Activated naive CD4-positive, alpha-beta T cell treated with anti-CD3 and anti-CD28 coated beads, Interleukin-2, amount 50 U/mL, for 24 hours (primary cell): ENCODE measurements at regions not wholly inside any gene's neighbourhood (a gene's known extent, or its start where the extent isn't known, plus 50 kb on each side); places are given as distances from the start of the nearest gene placed in this dataset.

Experiments used
- H3K27ac Mint-ChIP-seq: one replicate; pipeline ENCODE4 v1.8.0; 2021; ENCODE audit warnings: mild to moderate bottlenecking, mixed read lengths
- H3K27me3 Mint-ChIP-seq: one replicate; pipeline ENCODE4 v1.8.0; 2021; ENCODE audit warnings: mixed read lengths
- H3K36me3 Mint-ChIP-seq: one replicate; pipeline ENCODE4 v1.8.0; 2021; ENCODE audit warnings: mixed read lengths
- H3K4me1 Mint-ChIP-seq: one replicate; pipeline ENCODE4 v1.8.0; 2021; ENCODE audit warnings: mixed read lengths
- H3K4me3 Mint-ChIP-seq: one replicate; pipeline ENCODE4 v1.8.0; 2021; ENCODE audit warnings: mild to moderate bottlenecking, mixed read lengths
- H3K9me3 Mint-ChIP-seq: one replicate; pipeline ENCODE4 v1.8.0; 2021; ENCODE audit warnings: mixed read lengths

DNA sequence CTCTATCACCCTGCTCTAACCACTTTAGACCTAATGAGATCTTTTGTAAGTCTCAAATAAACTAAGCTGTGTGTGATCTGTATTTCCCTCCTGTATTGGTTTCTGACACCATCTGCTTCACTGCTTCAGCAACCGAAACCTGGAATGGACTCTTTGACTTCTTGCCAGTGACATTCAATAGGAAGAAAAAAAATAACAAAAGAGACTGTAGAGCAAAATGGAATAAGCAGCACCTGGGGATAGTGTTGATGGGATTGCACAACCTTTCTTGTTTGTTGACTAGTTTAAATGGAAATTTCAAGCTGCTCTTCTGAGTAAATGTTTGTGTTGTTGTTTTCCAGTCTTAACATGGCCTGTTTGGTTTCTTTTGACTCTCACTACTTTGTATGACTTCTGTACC lies 888.6 kb upstream of the SEL1L start:
- Mint-ChIP-seq H3K4me1 (no peaks in the 10 kb centered on the region), H3K9me3 (peaks cover 24% of the 10 kb centered on the region), H3K27me3 (no peaks in the 10 kb centered on the region), H3K27ac (no peak overlapping the region), H3K36me3 (no peaks in the 10 kb centered on the region), H3K4me3 (no peak overlapping the region)

GRCh38 chr14:82425261-82425660 lies 891.6 kb upstream of the SEL1L start:
- Mint-ChIP-seq H3K27me3 (no peaks in the 10 kb centered on the region), H3K4me1 (no peaks in the 10 kb centered on the region), H3K36me3 (no peaks in the 10 kb centered on the region), H3K9me3 (peaks cover 12% of the 10 kb centered on the region), H3K27ac (no peak overlapping the region), H3K4me3 (no peak overlapping the region)

DNA sequence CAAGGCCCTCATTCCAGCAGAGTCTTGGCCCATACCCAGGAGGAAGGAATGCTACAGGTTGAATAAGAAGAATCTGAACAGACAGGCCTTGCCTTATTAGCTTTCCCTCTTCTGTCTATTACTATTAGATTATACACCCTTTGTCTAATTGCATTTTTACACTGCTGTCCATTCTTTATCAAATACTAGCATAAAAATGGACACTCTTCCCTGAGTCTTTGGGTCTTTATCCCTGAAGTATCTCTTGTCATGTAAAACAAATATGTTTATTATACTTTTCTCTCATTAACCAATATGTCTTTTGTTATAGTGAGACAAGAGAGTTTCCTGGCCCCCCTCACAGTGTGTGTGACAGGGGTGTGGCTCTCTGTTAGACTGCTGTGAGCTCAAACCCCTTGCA lies 897.4 kb upstream of the SEL1L start:
- H3K9me3 Mint-ChIP-seq = peaks cover 19% of the 10 kb centered on the region
- H3K36me3 Mint-ChIP-seq = no peaks in the 10 kb centered on the region
- no peak overlapping the region for H3K27ac Mint-ChIP-seq
- H3K27me3 Mint-ChIP-seq = no peaks in the 10 kb centered on the region
- H3K4me3 Mint-ChIP-seq = no peak overlapping the region
- H3K4me1 Mint-ChIP-seq = no peaks in the 10 kb centered on the region

- Mint-ChIP-seq H3K4me3 (no peak overlapping the region), H3K27me3 (no peaks in the 10 kb centered on the region), H3K4me1 (no peaks in the 10 kb centered on the region), H3K36me3 (no peaks in the 10 kb centered on the region), H3K9me3 (peaks cover 11% of the 10 kb centered on the region), H3K27ac (no peak overlapping the region)
These were observed 898.9 kb upstream of the SEL1L start for GRCh38 chr14:82432301-82433105.

GRCh38 chr14:82438436-82438835 lies 904.8 kb upstream of the SEL1L start:
- Mint-ChIP-seq H3K4me1 (no peaks in the 10 kb centered on the region), H3K27me3 (no peaks in the 10 kb centered on the region), H3K9me3 (peaks cover 10% of the 10 kb centered on the region), H3K4me3 (no peak overlapping the region), H3K36me3 (no peaks in the 10 kb centered on the region), H3K27ac (no peak overlapping the region)

- Mint-ChIP-seq H3K36me3 (no peaks in the 10 kb centered on the region), H3K4me1 (no peaks in the 10 kb centered on the region), H3K27me3 (no peaks in the 10 kb centered on the region), H3K4me3 (no peak overlapping the region), H3K27ac (no peak overlapping the region), H3K9me3 (peaks cover 15% of the 10 kb centered on the region)
These were observed 907.6 kb upstream of the SEL1L start for GRCh38 chr14:82441270-82441669.

DNA sequence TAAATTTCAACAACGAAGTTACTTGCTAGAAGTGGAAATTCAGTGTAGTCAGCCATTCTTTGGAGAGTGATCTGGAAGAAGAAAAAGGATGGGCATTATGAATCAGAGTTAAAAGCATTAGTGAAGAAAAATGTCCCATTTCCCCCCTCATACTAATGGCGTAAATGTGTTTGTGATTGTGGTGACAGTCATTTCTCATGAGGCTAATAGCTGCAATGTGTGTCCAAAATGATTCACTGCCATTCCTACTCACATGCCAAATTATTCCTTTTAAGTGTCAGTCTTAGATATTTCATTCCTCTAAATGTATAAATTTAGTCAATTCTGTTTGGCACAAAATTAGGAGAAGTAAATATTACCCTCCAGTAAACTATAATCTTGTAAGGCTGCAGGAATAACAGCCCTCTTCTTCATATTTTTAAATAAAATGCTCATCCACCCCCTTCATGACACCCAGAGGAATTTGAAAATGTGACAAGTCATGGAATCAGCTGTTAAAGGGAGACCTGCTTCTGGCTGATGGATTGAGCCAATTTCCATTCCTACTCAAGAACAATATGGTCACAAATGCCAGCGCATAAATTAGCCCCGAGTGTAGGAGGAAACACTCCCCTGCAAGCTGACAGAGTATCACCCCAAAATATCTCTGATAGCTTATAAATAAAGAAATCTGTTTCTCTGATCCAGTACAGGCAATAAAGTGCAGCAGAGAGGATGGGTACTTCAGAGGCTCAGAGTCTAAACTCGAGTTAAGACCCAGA lies 912.3 kb upstream of the SEL1L start:
- peaks cover 15% of the 10 kb centered on the region for H3K9me3 Mint-ChIP-seq
- H3K27me3 Mint-ChIP-seq = no peaks in the 10 kb centered on the region
- H3K4me1 Mint-ChIP-seq = no peaks in the 10 kb centered on the region

DNA sequence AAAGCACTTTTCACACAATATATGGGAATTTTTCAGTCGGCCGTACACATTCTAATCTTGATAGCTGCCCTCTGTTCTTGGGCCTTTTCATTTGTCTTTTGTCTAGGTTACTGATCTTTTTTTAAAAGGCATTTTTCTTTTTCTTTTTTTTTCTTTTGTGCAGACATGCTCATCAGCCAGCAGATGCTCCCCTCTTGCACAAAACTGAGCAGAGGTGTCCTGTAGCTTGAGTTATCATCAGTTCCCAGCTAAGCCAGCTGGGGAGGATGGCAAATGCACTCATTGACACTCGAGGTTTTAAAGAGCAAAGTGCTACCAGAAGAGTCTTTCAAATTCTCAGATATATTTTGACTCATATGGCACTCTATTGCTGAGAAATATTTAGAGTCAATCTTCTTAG lies 913.9 kb upstream of the SEL1L start:
- Mint-ChIP-seq H3K27me3 (no peaks in the 10 kb centered on the region), H3K27ac (no peak overlapping the region), H3K9me3 (peaks cover 10% of the 10 kb centered on the region), H3K4me1 (no peaks in the 10 kb centered on the region), H3K4me3 (no peak overlapping the region), H3K36me3 (no peaks in the 10 kb centered on the region)

More for the DNA sequence above, 912.3 kb upstream of the SEL1L start:
- Mint-ChIP-seq H3K27ac (no peak overlapping the region), H3K4me3 (no peak overlapping the region), H3K36me3 (no peaks in the 10 kb centered on the region)

DNA sequence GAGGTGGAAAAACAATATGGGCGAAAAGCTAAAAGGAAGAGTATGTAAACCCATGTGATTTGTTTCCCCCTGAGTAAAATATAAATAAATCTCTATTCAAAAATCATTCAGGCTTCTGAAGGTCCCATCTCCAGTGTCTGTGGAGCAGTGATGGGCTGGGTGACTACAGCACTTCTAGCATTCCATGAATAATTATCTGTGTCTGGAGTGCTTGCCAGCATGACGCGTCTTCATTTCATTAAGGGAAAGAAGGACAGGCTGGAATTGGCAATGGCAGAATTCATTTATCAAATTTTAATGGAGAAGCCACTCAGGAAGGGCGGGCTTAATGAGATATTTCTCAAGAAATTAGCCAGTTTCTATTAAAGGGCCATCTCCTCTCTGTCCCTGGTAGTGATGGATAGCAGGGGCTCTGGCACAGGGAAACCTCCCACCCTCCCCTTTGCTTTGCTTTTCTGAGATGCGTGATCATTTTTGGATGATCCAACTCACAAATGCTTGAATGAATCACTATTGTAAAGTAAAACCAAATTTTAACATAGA lies 916.3 kb upstream of the SEL1L start:
- Mint-ChIP-seq H3K27ac (no peak overlapping the region), H3K4me1 (no peaks in the 10 kb centered on the region), H3K36me3 (no peaks in the 10 kb centered on the region), H3K9me3 (peaks cover 7% of the 10 kb centered on the region), H3K4me3 (no peak overlapping the region), H3K27me3 (no peaks in the 10 kb centered on the region)

- no peak overlapping the region for H3K27ac Mint-ChIP-seq
- H3K27me3 Mint-ChIP-seq = no peaks in the 10 kb centered on the region
- H3K9me3 Mint-ChIP-seq = peaks cover 7% of the 10 kb centered on the region
- no peak overlapping the region for H3K4me3 Mint-ChIP-seq
- no peaks in the 10 kb centered on the region for H3K4me1 Mint-ChIP-seq
- H3K36me3 Mint-ChIP-seq = no peaks in the 10 kb centered on the region
These were observed 918.0 kb upstream of the SEL1L start for GRCh38 chr14:82451675-82452074.

- Mint-ChIP-seq H3K36me3 (no peaks in the 10 kb centered on the region), H3K4me3 (no peak overlapping the region), H3K4me1 (no peaks in the 10 kb centered on the region), H3K9me3 (no peaks in the 10 kb centered on the region), H3K27me3 (no peaks in the 10 kb centered on the region), H3K27ac (no peak overlapping the region)
These were observed 948.7 kb upstream of the SEL1L start for GRCh38 chr14:82482345-82482744.

DNA sequence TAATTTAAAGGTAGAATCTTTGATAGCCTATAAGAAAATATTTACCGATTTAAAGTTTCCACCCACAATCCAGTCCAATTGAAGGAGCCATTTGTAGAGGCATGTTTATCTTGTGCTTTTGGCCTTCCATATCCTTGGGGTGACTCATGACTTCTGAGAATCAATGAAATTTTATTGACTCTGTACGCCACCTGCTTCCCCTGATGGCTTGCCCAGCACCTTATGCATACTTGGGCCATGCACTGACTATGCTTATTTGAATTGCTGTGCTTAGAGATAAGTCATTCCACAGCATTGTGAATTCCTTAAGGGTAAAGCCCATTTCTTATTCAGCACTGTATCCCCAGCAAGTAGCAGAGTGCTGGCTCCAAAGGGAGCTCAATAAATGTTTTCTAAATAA lies 954.8 kb upstream of the SEL1L start:
- no peaks in the 10 kb centered on the region for H3K9me3 Mint-ChIP-seq
- H3K36me3 Mint-ChIP-seq = no peaks in the 10 kb centered on the region
- no peak overlapping the region for H3K27ac Mint-ChIP-seq
- no peaks in the 10 kb centered on the region for H3K27me3 Mint-ChIP-seq
- H3K4me1 Mint-ChIP-seq = no peaks in the 10 kb centered on the region
- H3K4me3 Mint-ChIP-seq = no peak overlapping the region

GRCh38 chr14:82490397-82490796 lies 956.7 kb upstream of the SEL1L start:
- H3K36me3 Mint-ChIP-seq = no peaks in the 10 kb centered on the region
- no peaks in the 10 kb centered on the region for H3K4me1 Mint-ChIP-seq
- H3K27me3 Mint-ChIP-seq = no peaks in the 10 kb centered on the region
- no peak overlapping the region for H3K4me3 Mint-ChIP-seq
- H3K9me3 Mint-ChIP-seq = no peaks in the 10 kb centered on the region
- no peak overlapping the region for H3K27ac Mint-ChIP-seq

DNA sequence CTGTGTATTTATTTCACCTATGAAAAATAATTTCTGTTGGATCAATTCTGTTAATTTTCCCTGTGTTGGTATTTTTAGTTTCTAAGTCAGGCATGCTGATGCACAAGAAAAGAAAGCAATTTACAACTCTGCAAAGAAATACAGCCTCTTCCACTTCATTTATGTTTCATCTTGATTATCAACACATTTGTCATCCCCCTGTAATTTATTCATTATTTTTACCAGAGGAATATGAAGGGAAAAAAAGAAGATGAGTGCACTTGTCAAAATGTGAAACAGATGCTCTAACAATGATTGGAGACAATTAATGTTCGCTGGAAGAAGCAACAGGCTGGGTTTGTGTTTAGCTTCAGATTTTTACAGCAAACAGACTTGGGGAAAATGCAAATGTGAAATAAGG lies 958.5 kb upstream of the SEL1L start:
- H3K27ac Mint-ChIP-seq = no peak overlapping the region
- no peaks in the 10 kb centered on the region for H3K9me3 Mint-ChIP-seq
- H3K27me3 Mint-ChIP-seq = no peaks in the 10 kb centered on the region
- no peaks in the 10 kb centered on the region for H3K4me1 Mint-ChIP-seq
- no peak overlapping the region for H3K4me3 Mint-ChIP-seq
- H3K36me3 Mint-ChIP-seq = no peaks in the 10 kb centered on the region

DNA sequence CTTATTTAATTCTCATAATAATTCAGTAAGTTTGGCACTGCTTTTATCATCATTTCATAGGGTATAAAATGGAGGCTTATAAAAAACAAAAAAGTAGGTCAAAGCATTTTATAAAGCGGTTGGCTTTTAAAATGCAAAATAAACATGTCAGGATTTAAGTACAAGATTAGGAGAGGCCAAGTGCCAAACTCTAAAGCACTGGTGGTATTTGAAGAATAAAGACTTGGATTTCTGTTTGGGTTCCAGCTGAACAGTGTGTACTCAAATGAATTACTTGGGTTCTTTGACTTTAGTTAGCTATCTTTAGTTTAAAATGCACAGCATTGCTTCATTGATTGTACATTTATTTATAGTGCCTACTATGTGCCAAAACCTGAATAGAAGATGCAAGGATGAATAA lies 966.6 kb upstream of the SEL1L start:
- no peaks in the 10 kb centered on the region for H3K27me3 Mint-ChIP-seq
- no peaks in the 10 kb centered on the region for H3K36me3 Mint-ChIP-seq
- H3K4me1 Mint-ChIP-seq = no peaks in the 10 kb centered on the region
- no peak overlapping the region for H3K27ac Mint-ChIP-seq
- H3K9me3 Mint-ChIP-seq = no peaks in the 10 kb centered on the region
- no peak overlapping the region for H3K4me3 Mint-ChIP-seq

- Mint-ChIP-seq H3K27ac (no peak overlapping the region), H3K4me3 (no peak overlapping the region)
These were observed 967.9 kb upstream of the SEL1L start for GRCh38 chr14:82501554-82501953.

More at GRCh38 chr14:82501554-82501953, 967.9 kb upstream of the SEL1L start:
- H3K27me3 Mint-ChIP-seq = no peaks in the 10 kb centered on the region
- no peaks in the 10 kb centered on the region for H3K36me3 Mint-ChIP-seq
- H3K9me3 Mint-ChIP-seq = no peaks in the 10 kb centered on the region
- no peaks in the 10 kb centered on the region for H3K4me1 Mint-ChIP-seq
